NCI-H748 (cell line): ENCODE measurements at regions not wholly inside any gene's neighbourhood (a gene's known extent, or its start where the extent isn't known, plus 50 kb on each side); places are given as distances from the start of the nearest gene placed in this dataset.

Experiments used
- DNase-seq: peaks from one replicate; lab custom pipeline; 2025; ENCODE audit not compliant: unreplicated experiment; lab: John Stamatoyannopoulos, UW

DNA sequence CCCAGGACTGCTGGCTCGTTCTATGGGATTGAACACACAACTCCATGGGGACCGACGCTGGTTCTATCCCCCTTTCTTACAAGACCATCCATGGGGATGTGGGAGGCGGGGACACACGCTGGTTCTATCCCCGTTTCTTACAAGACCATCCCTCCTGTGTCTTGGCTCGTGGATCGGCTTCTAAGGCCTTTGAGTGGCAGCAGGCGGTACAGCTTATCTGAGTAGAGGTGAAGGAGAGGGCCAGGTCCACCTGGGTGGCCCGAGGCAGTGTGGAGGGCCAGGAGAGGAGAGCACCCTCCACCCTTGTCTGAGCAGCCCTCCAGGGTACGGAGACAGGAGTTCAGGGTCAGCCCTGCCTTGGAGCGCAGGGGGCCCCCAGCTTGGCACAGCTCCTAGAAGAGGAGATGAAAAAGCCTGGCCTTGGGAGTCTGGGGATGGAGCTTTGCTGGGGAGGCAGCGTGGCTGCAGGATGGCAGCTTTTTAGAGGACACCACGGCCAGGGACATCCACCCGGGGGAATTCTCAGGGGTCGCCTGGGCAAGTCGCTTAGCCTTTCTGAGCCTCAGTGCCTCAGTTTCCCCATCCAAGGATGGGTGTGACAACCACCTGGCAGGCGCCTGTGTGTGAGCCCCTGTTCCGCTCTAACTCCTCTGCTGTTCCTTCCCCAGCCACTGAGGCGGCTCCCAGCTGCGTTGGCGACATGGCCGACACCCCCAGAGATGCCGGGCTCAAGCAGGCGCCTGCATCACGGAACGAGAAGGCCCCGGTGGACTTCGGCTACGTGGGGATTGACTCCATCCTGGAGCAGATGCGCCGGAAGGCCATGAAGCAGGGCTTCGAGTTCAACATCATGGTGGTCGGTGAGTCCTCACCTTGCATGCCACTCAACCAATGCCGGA lies 341.0 kb downstream of the SEC14L1 start:
- no peak for DNase-seq

DNA sequence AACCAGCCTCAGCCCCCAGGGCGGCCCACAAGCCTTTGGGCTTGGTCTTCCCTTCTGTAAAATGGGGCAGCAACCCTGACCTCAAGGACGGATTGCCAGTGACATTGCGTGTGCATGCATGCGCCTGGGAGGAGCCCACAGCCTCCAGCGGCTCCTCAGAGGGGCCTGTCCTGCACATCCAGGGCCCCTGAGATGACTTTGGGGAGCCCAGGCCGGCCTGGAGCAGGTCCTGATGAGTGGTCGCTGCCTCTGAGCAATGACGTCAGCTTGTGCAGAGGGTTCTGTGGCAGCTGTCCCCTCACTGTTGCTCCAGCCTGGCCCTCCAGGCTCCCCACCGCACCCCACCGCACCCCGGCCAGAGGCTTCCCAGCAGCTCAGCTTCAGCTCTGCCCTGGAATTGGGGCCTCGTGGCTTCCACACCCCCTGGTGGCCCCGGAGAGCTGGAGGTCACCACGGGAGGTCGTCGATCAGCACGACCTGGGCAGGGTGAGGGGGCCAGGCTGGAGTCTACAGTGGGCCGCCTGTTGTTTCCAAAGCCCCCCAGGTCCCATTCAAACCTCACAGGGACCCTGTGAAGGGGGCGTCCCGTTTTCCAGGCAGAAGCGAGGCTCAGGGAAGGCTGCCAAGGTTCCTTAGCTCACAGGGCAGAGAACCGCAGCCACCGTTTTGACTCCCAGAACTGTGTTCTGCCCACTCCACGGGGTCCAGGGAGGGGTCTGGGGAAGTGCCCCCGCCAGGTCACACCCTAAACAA lies 341.8 kb downstream of the SEC14L1 start:
- no peak for DNase-seq

DNA sequence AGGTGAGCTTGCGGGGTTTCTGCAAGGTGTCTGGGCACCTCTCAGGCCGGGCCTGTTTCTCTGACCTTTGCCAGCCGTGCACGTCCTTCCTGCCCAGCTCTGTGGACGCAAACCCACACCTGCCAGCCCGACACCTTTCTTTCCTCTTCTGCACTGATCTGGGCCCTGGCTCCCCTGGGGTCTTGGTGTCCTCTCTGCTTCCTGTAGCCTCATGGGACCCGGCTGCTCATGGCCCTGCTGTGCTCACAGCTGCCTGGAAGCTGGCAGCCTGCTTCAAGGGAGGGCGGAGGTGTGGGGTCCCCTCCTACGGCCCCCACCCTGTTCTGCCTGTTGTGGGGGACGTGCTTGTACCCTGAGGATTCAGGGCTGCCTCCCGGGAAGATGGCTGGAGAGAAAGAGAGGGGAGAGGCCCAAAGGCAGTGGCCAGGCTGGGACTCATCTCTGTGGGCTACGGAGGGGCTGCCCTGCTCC lies 342.4 kb downstream of the SEC14L1 start:
- DNase-seq: no peak

DNA sequence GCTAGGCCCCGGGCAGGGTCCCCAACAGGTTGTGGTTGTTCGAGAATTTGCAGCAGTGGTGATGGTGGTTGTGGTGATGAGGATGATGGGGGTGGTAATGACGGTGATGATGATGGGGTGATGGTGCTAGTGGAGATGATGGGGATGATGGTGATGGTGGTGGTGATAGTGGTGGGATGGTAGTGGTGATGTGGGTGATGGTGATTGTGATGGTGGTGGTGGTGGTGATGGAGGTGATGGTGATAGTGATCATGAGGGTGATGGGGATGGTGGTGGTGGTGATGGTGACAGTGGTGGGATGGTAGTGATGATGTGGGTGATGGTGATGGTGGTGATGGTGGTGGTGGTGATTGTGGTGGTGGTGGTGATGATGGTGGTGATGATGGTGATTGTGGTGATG lies 343.3 kb downstream of the SEC14L1 start:
- DNase-seq: no peak

DNA sequence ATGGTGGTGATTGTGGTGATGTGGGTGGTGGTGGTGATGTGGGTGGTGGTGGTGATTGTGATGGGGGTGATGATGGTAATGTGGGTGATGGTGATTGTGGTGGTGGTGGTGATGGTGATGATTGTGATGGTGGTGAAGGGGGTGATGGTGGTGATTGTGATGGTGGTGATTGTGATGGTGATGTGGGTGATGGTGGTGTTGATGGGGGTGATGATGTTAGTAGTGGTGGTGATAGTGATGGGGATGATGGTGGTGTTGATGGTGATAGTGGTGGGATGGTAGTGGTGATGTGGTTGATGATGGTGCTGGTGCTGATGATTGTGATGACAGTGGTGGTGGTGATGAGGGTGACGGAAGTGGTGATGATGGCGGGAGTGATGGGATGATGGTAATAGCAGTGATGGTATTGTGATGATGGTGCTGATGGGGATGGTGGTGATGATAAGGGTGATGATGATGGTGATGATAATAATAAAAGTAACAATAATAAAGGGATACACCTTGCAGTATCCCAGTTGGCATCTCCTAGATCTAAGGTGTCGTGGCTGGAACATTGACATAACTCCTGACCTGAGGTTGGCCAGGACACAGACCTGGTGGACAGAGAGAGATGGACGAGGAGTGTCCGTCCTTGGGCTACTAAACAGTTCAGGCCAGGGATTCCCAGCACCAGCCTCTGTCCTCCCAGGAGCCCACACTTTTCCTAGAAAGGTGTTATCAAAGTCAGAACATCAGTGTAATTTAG lies 344.5 kb downstream of the SEC14L1 start:
- no peak for DNase-seq

DNA sequence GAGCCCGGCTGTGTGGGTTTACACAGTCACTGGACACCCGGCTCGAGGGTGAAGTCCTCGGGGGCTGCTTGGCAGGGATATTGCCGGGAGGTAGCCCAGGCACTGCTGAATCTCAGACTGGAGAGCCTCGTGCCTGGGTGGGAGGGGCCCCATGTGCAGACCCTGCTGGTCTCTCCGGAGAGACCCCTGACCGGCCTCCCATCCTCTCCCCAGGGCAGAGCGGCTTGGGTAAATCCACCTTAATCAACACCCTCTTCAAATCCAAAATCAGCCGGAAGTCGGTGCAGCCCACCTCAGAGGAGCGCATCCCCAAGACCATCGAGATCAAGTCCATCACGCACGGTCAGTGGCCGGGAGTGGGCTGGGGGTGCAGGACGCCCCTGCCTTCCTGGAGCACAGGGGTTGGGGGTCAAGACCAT lies 346.5 kb downstream of the SEC14L1 start:
- no peak for DNase-seq

DNA sequence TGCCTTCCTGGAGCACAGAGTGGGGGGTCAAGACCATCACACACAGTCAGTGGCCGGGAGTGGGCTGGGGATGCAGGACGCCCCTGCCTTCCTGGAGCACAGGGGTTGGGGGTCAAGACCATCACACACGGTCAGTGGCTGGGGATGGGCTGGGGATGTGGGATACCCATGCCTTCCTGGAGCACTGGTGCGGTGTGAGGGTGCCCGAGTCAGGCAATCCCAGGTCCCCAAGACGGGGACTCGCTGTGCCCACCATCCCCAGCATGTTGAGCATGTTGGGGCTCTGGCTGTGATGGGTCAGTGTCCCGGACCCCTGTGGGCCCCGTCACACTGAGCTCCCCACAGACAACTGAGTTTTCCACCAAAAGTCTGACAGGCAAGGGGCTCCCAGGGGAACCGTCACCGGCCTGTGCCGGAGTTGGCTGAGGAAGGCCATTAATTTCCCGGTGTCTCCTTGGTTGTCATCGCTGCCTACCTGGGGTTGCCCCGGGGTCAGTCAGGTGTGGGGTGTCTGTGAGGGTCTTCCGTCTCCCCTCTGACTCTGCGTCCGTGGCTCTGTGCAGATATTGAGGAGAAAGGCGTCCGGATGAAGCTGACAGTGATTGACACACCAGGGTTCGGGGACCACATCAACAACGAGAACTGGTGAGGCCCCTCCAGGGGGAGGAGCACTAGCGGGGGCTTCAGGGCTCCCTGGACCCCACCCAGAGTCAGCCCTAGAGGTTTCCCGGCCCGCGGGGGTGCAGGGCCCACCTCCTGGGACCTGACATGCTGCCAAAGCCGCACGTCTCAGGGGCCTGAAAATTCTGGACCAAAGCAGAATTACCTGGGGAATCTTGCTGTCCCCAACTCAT lies 347.1 kb downstream of the SEC14L1 start:
- DNase-seq: no peak

DNA sequence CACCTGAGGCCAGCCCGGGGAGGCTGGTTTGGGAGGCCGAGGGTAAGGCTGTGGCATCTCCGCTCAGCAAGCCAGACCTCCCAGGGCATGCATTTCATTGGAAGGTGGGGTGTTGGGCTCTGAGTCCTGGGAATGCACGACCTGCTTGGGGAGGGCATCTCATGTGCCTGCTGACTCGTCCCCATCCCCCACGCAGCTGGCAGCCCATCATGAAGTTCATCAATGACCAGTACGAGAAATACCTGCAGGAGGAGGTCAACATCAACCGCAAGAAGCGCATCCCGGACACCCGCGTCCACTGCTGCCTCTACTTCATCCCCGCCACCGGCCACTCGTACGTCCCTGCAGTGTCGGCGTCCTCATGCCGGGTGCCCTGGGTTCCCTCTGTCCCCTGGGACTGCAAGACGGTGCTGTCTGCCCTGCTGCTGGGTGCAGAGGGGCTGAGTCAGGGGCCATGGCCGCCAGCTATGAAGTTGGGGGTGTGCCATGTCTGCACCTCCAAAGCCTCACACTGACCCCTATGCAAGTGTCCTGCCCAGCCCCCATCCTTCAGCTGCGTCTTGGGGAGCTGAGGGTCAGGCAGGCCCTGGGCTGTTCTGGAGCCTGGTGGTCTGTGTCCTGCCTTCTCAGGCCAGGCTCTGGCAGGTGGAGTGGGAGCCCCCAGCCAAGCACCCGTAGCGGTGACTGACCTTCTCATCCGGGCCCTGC lies 347.9 kb downstream of the SEC14L1 start:
- DNase-seq: no peak

DNA sequence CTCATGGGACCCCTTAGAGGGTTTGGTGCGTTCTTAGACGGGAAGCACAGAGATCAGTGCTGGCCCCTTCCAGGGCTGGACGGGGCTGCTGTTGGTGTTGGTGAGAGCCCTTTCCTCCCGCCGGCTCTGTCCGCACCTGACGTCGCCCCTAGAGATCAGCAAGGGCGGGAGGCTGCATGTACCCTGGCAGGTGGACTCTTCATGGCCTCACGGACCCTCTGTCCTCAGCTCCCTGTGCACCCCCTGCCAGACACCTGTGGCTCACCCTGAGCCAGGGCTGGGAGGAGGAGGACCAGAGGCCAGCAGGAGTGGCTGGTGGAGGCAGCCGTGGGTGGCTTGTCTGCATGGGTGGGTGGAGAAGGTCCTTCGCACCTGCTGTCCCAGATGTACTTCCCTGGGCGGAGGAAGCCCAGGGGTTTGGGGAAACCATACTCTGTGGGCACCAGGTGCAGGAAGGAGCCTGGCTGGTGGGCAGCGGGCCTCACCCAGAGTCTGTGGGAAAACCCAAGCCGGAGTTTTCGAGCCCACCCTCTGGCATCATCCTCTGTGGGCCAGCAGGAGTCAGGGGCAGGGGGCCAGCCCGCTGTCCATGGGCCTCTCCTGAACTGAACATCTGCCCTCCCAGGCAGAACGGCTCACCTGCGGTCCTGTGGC lies 348.6 kb downstream of the SEC14L1 start:
- no peak for DNase-seq

DNA sequence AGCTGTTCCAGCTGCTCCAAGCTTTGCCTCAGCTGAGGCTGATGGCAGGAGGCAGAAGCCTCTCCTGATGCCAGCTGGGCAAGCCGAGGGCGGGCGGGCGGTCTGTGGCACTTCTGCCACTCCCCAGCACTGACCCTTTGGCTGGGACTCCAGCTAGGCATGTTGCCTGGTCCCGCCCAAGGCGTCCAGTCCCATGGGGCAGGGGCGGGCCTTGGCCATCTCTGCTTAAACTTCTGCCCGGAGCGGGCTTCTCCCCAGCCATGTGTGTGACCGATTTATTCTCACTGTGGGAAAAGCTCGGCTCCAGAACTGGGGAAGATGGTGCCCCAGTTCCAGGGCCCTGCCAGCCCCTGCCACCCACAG lies 349.1 kb downstream of the SEC14L1 start:
- DNase-seq: no peak

DNA sequence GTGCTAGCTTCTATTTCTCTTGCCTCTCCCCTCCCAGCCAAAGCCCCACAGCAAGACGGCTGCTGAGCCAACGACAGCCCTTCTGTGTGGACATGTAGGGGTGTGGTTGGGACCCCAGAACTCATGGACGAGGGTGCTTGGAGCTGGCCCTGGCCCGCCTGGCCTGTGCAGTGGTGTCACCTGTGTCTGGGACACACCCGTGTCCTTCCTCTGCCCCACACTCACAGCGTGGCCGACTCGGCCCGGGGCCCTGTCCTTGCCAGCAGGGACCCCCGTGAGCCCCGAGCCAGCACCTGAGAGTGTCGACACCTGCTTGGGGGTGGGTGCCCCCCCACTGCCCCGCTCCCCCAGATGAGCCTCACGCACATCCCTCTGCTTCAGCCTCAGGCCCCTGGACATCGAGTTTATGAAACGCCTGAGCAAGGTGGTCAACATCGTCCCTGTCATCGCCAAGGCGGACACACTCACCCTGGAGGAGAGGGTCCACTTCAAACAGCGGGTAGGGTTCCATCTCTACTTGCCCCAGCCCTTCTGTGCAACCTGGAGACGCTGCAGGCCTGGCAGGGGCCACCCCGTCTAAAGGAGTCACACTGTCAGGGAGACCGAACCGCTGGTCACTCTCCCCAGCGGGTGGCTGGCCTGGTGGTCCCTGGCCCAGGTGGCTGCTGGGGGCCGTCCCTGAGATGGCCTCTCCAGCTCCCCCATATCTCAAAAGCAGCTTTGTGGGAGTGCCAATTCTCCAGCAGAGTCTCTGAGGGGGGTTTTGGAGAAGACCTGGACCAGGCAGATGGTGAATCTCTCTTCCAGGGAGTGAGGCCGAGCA lies 349.8 kb downstream of the SEC14L1 start:
- DNase-seq: no peak

DNA sequence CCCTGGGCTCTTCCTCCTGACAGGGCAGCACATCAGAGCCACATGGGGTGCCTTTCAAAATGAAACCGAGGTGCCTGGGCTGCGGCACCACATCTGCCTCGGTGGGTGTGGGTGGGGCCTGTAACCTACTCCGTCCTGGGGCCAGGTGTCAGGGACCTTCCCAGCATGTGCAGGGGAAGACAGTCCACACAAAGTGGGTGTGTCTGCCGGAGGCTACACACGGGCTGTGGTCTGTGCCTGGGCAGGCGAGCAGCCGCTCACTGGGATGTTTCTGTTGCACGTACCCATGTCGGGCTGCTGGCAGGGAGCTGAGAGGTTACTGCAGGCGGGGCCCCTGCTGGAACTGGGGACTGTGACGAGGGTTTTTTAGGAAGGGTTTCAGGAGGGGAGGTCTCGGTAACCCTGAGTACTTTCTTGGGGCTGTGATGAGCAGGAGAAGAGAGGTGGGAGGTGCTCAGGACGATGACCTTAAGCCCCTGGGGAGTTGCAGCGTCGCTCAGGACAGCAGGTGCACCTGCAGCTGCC lies 351.2 kb downstream of the SEC14L1 start:
- DNase-seq: no peak

DNA sequence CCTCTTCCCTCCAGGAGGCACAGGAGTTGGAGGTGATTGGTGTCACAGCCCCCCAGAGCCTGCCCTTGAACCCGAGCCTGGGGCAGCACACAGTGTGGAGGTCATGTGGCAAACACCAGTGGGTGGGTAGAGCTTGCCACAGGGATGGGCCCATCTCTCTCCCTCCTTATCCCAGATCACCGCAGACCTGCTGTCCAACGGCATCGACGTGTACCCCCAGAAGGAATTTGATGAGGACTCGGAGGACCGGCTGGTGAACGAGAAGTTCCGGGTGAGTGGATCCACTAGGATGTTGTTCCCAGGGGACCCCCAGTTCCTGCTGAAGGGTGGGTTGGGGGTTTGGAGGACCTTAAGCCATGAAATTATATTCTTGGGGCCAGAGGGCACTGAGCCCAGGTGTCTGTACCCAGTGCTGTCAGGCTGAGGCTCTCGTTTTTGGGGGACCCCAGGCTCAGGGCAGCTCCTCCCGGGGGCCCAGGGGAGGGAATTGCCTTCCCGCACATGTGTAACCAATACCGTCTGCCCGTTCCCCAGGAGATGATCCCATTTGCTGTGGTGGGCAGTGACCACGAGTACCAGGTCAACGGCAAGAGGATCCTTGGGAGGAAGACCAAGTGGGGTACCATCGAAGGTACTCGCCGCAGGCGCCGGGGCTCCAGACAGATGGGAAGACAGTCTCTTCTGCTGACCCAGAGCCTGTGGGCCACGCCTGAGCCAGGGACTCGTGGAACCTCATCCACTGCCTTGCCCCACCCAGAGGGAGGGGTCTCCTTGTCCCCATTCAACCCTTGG lies 351.9 kb downstream of the SEC14L1 start:
- DNase-seq: no peak

DNA sequence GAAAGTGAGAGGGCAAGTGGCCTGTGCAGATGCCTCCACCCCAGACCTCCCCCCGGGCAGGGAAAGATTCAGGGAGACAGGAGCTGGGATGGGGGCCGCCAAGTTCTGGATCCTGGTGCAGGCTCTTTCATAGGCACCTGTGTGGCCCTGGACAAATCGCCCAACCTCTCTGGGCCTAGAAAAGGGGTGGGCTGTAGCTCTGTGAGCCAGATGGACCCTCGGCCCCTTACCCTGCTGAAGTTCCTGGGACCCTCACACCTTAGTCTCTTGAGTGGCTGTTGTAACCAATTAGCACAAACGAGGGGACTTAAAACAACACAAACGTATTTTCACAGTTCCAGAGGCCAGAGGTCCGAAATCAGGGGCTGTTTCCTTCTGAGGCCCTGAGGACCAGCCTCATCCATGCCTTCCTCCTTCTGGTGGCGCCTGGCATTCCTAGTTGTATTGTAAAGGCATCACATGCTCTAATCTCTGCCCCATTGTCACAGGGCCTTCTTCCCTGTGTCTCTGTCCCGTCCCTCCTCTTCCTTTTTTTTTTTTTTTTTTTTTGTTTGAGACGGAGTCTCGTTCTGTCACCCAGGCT lies 352.6 kb downstream of the SEC14L1 start:
- no peak for DNase-seq

DNA sequence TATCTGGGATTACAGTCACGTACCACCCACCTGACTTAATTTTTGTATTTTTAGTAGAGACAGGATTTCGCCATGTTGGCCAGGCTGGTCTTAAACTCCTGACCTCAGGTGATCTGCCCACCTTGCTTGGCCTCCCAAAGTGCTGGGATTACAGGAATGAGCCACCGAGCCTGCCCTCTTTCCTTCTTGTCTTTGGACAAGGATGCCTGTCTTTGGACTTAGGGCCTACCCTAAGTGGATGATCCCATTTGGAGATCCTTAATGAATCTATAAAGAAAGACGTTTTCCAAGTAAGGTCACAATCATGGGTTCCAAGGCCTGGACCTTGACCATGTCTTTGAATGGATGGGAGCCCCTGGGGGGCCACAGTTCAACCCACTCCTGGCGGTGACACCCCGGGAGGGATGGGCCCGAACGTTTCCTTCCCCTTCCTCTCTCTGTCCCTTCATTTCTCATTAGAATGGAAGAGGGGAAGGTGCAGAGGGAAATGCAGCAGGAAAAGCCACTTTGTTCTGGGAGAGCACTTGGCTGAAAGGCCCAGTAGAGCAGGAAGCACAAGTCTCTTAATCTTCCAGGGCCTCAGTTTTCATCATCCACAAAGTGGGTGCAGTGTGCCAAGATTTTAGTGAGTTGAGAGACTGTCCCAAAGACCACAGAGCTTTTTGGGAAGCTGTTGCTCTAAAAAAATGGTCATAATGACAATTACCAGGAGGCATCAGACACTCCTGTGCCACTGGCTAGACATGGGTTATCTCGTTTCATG lies 353.3 kb downstream of the SEC14L1 start:
- no peak for DNase-seq

DNA sequence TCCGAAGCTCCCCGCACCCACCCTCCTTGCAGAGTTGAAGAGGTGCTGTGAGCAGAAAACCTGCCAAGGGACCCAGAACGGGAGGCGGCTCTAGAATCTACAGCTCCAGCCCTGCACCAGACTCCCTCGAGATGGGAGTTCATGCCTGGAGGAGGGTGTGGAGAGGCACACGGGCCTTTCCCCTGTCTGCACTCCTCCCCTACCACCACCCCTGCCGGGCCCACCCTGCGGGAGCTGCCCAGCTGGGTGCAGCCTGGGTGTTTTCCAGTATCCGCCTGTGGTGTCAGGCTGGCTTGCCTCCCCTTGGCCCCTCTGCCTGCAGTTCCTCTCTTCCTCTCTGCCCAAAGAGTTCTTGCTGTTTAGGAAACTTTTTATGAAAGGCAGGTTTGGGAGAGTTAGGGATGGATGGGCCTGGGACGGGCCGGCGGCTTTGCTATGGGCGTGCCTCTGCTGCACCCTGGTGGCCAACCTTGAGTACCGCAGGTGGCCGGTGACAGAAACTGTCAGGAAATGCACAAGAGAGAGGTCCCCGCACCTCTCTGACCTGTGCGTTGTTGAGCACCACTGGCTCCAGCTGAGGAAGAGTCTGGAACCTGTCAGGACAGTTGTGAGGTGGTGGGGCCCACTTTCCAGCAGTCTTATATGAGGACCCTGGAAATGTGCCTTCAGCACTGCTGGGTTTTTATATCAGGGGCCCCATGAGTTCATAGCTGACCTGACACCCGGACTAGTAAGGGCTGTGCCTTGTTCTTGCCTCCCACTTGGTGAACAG lies 354.1 kb downstream of the SEC14L1 start:
- peak; percentile 13 for DNase-seq
